NCI-H2196 (cell line): ENCODE measurements at regions not wholly inside any gene's neighbourhood (a gene's known extent, or its start where the extent isn't known, plus 50 kb on each side); places are given as distances from the start of the nearest gene placed in this dataset.

Source experiments
- DNase-seq: peaks from one replicate; lab custom pipeline; 2025; ENCODE audit not compliant: unreplicated experiment; lab: John Stamatoyannopoulos, UW

- peak; percentile 66 for DNase-seq
Measured at GRCh38 chr2:41869542-41870264, 178.1 kb upstream of the PKDCC start.

- no peak for DNase-seq
Measured at GRCh38 chr2:41870265-41870585, 177.6 kb upstream of the PKDCC start.

- no peak for DNase-seq
Measured at GRCh38 chr2:41871080-41871479, 176.7 kb upstream of the PKDCC start.

GRCh38 chr2:41872646-41873045 lies 175.2 kb upstream of the PKDCC start:
- DNase-seq, result no peak

GRCh38 chr2:41873102-41874031 lies 174.5 kb upstream of the PKDCC start:
- no peak for DNase-seq

- DNase-seq, result no peak
Measured at GRCh38 chr2:41877114-41877678, 170.6 kb upstream of the PKDCC start.

- no peak for DNase-seq
Measured at GRCh38 chr2:41878056-41878455, 169.8 kb upstream of the PKDCC start.

- DNase-seq, result no peak
Measured at GRCh38 chr2:41878716-41879234, 169.0 kb upstream of the PKDCC start.

GRCh38 chr2:41879235-41879916 lies 168.4 kb upstream of the PKDCC start:
- DNase-seq, result no peak

GRCh38 chr2:41880561-41881243 lies 167.1 kb upstream of the PKDCC start:
- DNase-seq, result no peak

GRCh38 chr2:41881249-41881648 lies 166.6 kb upstream of the PKDCC start:
- no peak for DNase-seq

- no peak for DNase-seq
Measured at GRCh38 chr2:41884718-41885117, 163.1 kb upstream of the PKDCC start.

- no peak for DNase-seq
Measured at GRCh38 chr2:41886145-41886664, 161.6 kb upstream of the PKDCC start.

- DNase-seq, result no peak
Measured at GRCh38 chr2:41886757-41887156, 161.1 kb upstream of the PKDCC start.

- no peak for DNase-seq
Measured at GRCh38 chr2:41890341-41890740, 157.5 kb upstream of the PKDCC start.

- DNase-seq, result no peak
Measured at GRCh38 chr2:41892476-41892875, 155.3 kb upstream of the PKDCC start.

- no peak for DNase-seq
Measured at GRCh38 chr2:41894563-41895333, 153.1 kb upstream of the PKDCC start.

GRCh38 chr2:41895334-41895664 lies 152.5 kb upstream of the PKDCC start:
- no peak for DNase-seq

- no peak for DNase-seq
Measured at GRCh38 chr2:41896186-41896846, 151.5 kb upstream of the PKDCC start.
